IPS-11a (cell line): ENCODE measurements at regions not wholly inside any gene's neighbourhood (a gene's known extent, or its start where the extent isn't known, plus 50 kb on each side); places are given as distances from the start of the nearest gene placed in this dataset.

ENCODE experiments used
- H3K4me3 ChIP-seq: one replicate; pipeline ENCODE4 v1.5.1; 2013; ENCODE audit warnings: low read depth, low read length, control low read depth

GRCh38 chr3:135460273-135460672, 505.3 kb upstream of the PPP2R3A start:
- no peak overlapping the region for H3K4me3 ChIP-seq

- no peak overlapping the region for H3K4me3 ChIP-seq
Measured at GRCh38 chr3:135471911-135472310, 493.6 kb upstream of the PPP2R3A start.

- H3K4me3 ChIP-seq = no peak overlapping the region
Measured at GRCh38 chr3:135473449-135473848, 492.1 kb upstream of the PPP2R3A start.

- H3K4me3 ChIP-seq = no peak overlapping the region
Measured at GRCh38 chr3:135487261-135487660, 478.3 kb upstream of the PPP2R3A start.

- no peak overlapping the region for H3K4me3 ChIP-seq
Measured at GRCh38 chr3:135490219-135490915, 475.2 kb upstream of the PPP2R3A start.

GRCh38 chr3:135491491-135492205, 473.9 kb upstream of the PPP2R3A start:
- H3K4me3 ChIP-seq = no peak overlapping the region

GRCh38 chr3:135495891-135496290, 469.6 kb upstream of the PPP2R3A start:
- no peak overlapping the region for H3K4me3 ChIP-seq

- no peak overlapping the region for H3K4me3 ChIP-seq
Measured at GRCh38 chr3:135497979-135498378, 467.5 kb upstream of the PPP2R3A start.

- H3K4me3 ChIP-seq = no peak overlapping the region
Measured at GRCh38 chr3:135499426-135499825, 466.1 kb upstream of the PPP2R3A start.

GRCh38 chr3:135500034-135500433, 465.5 kb upstream of the PPP2R3A start:
- no peak overlapping the region for H3K4me3 ChIP-seq

GRCh38 chr3:135503065-135503759, 462.3 kb upstream of the PPP2R3A start:
- H3K4me3 ChIP-seq = no peak overlapping the region

- no peak overlapping the region for H3K4me3 ChIP-seq
Measured at GRCh38 chr3:135503760-135504686, 461.5 kb upstream of the PPP2R3A start.

- no peak overlapping the region for H3K4me3 ChIP-seq
Measured at GRCh38 chr3:135513106-135514059, 452.1 kb upstream of the PPP2R3A start.

GRCh38 chr3:135514060-135514448, 451.5 kb upstream of the PPP2R3A start:
- H3K4me3 ChIP-seq = no peak overlapping the region

- no peak overlapping the region for H3K4me3 ChIP-seq
Measured at GRCh38 chr3:135516143-135516542, 449.4 kb upstream of the PPP2R3A start.

GRCh38 chr3:135528413-135529015, 437.0 kb upstream of the PPP2R3A start:
- no peak overlapping the region for H3K4me3 ChIP-seq

- no peak overlapping the region for H3K4me3 ChIP-seq
Measured at GRCh38 chr3:135532021-135532420, 433.5 kb upstream of the PPP2R3A start.

GRCh38 chr3:135538123-135538522, 427.4 kb upstream of the PPP2R3A start:
- H3K4me3 ChIP-seq = no peak overlapping the region

- no peak overlapping the region for H3K4me3 ChIP-seq
Measured at GRCh38 chr3:135539351-135539750, 426.2 kb upstream of the PPP2R3A start.
